ENCODE measurements at regions not wholly inside any gene's neighbourhood (a gene's known extent, or its start where the extent isn't known, plus 50 kb on each side); places are given as distances from the start of the nearest gene placed in this dataset.
"Not testable (repeated sequence)": the region's sequence is repeated elsewhere in the genome, so short reads cannot be mapped to it uniquely, and the experiment has no call there.

GRCh38 chr3:88747145-88747544 lies 360.3 kb upstream of the EPHA3 start:
- intact Hi-C loops (cut with micrococcal nuclease); H3K27ac Mint-ChIP-seq; H3K36me3 Mint-ChIP-seq (ENCODE audit: low read depth); H3K27me3 Mint-ChIP-seq (ENCODE audit: low read depth); H3K4me1 Mint-ChIP-seq (ENCODE audit: low read depth); H3K4me3 Mint-ChIP-seq (ENCODE audit: low read depth); DNase-seq (ENCODE audit: low spot score): not testable (repeated sequence)
- peaks cover 32% of the 10 kb centered on the region for H3K9me3 Mint-ChIP-seq

GRCh38 chr3:88758676-88759075 lies 348.7 kb upstream of the EPHA3 start:
- intact Hi-C loops (cut with micrococcal nuclease): no loop called here
- no peaks in the 10 kb centered on the region for H3K36me3 Mint-ChIP-seq (ENCODE audit: low read depth)
- H3K27ac Mint-ChIP-seq: no peak overlapping the region
- DNase-seq (ENCODE audit: low spot score): no peak
- no peak overlapping the region for H3K4me3 Mint-ChIP-seq (ENCODE audit: low read depth)
- H3K27me3 Mint-ChIP-seq (ENCODE audit: low read depth): no peaks in the 10 kb centered on the region
- H3K9me3 Mint-ChIP-seq: peaks cover 29% of the 10 kb centered on the region
- H3K4me1 Mint-ChIP-seq (ENCODE audit: low read depth): no peaks in the 10 kb centered on the region

- DNase-seq (ENCODE audit: low spot score): no peak
- peaks cover 39% of the 10 kb centered on the region for H3K9me3 Mint-ChIP-seq
- no peaks in the 10 kb centered on the region for H3K4me1 Mint-ChIP-seq (ENCODE audit: low read depth)
- no peaks in the 10 kb centered on the region for H3K36me3 Mint-ChIP-seq (ENCODE audit: low read depth)
- H3K27me3 Mint-ChIP-seq (ENCODE audit: low read depth): no peaks in the 10 kb centered on the region
- no peak overlapping the region for H3K27ac Mint-ChIP-seq
- no peak overlapping the region for H3K4me3 Mint-ChIP-seq (ENCODE audit: low read depth)
- intact Hi-C loops (cut with micrococcal nuclease): no loop called here
These were observed 339.7 kb upstream of the EPHA3 start for GRCh38 chr3:88767746-88768145.

GRCh38 chr3:88773766-88774165 lies 333.7 kb upstream of the EPHA3 start:
- no peak for DNase-seq (ENCODE audit: low spot score)
- H3K27me3 Mint-ChIP-seq (ENCODE audit: low read depth): no peaks in the 10 kb centered on the region
- H3K36me3 Mint-ChIP-seq (ENCODE audit: low read depth): no peaks in the 10 kb centered on the region
- peaks cover 34% of the 10 kb centered on the region for H3K9me3 Mint-ChIP-seq
- no peak overlapping the region for H3K4me3 Mint-ChIP-seq (ENCODE audit: low read depth)
- H3K27ac Mint-ChIP-seq: no peak overlapping the region
- no peaks in the 10 kb centered on the region for H3K4me1 Mint-ChIP-seq (ENCODE audit: low read depth)
- intact Hi-C loops (cut with micrococcal nuclease): no loop called here

GRCh38 chr3:88775026-88775690 lies 332.3 kb upstream of the EPHA3 start:
- no peaks in the 10 kb centered on the region for H3K36me3 Mint-ChIP-seq (ENCODE audit: low read depth)
- intact Hi-C loops (cut with micrococcal nuclease): no loop called here
- H3K4me3 Mint-ChIP-seq (ENCODE audit: low read depth): no peak overlapping the region
- H3K9me3 Mint-ChIP-seq: peaks cover 23% of the 10 kb centered on the region
- no peaks in the 10 kb centered on the region for H3K4me1 Mint-ChIP-seq (ENCODE audit: low read depth)
- no peak overlapping the region for H3K27ac Mint-ChIP-seq
- no peak for DNase-seq (ENCODE audit: low spot score)
- H3K27me3 Mint-ChIP-seq (ENCODE audit: low read depth): no peaks in the 10 kb centered on the region

GRCh38 chr3:88779482-88779881 lies 327.9 kb upstream of the EPHA3 start:
- H3K27me3 Mint-ChIP-seq (ENCODE audit: low read depth): no peaks in the 10 kb centered on the region
- no peaks in the 10 kb centered on the region for H3K4me1 Mint-ChIP-seq (ENCODE audit: low read depth)
- no peak for DNase-seq (ENCODE audit: low spot score)
- peaks cover 32% of the 10 kb centered on the region for H3K9me3 Mint-ChIP-seq
- intact Hi-C loops (cut with micrococcal nuclease): no loop called here
- no peak overlapping the region for H3K27ac Mint-ChIP-seq
- H3K36me3 Mint-ChIP-seq (ENCODE audit: low read depth): no peaks in the 10 kb centered on the region
- H3K4me3 Mint-ChIP-seq (ENCODE audit: low read depth): no peak overlapping the region

GRCh38 chr3:88784925-88785324 lies 322.5 kb upstream of the EPHA3 start:
- DNase-seq (ENCODE audit: low spot score): no peak
- H3K4me3 Mint-ChIP-seq (ENCODE audit: low read depth): no peak overlapping the region
- intact Hi-C loops (cut with micrococcal nuclease): no loop called here

GRCh38 chr3:88785841-88786240 lies 321.6 kb upstream of the EPHA3 start:
- Mint-ChIP-seq H3K27ac (no peak overlapping the region), H3K27me3 (ENCODE audit: low read depth) (no peaks in the 10 kb centered on the region)
- intact Hi-C loops (cut with micrococcal nuclease): no loop called here

More at GRCh38 chr3:88784925-88785324, 322.5 kb upstream of the EPHA3 start:
- no peaks in the 10 kb centered on the region for H3K4me1 Mint-ChIP-seq (ENCODE audit: low read depth)
- H3K9me3 Mint-ChIP-seq: peaks cover 18% of the 10 kb centered on the region
- no peaks in the 10 kb centered on the region for H3K27me3 Mint-ChIP-seq (ENCODE audit: low read depth)
- H3K36me3 Mint-ChIP-seq (ENCODE audit: low read depth): no peaks in the 10 kb centered on the region
- no peak overlapping the region for H3K27ac Mint-ChIP-seq

GRCh38 chr3:88795503-88795902 lies 311.9 kb upstream of the EPHA3 start:
- H3K4me1 Mint-ChIP-seq (ENCODE audit: low read depth): no peaks in the 10 kb centered on the region
- no peak overlapping the region for H3K4me3 Mint-ChIP-seq (ENCODE audit: low read depth)
- peaks cover 56% of the 10 kb centered on the region for H3K9me3 Mint-ChIP-seq
- no peak for DNase-seq (ENCODE audit: low spot score)
- H3K27me3 Mint-ChIP-seq (ENCODE audit: low read depth): no peaks in the 10 kb centered on the region
- intact Hi-C loops (cut with micrococcal nuclease): no loop called here
- no peaks in the 10 kb centered on the region for H3K36me3 Mint-ChIP-seq (ENCODE audit: low read depth)
- no peak overlapping the region for H3K27ac Mint-ChIP-seq

More at GRCh38 chr3:88785841-88786240, 321.6 kb upstream of the EPHA3 start:
- Mint-ChIP-seq H3K36me3 (ENCODE audit: low read depth) (no peaks in the 10 kb centered on the region), H3K4me1 (ENCODE audit: low read depth) (no peaks in the 10 kb centered on the region), H3K4me3 (ENCODE audit: low read depth) (no peak overlapping the region), H3K9me3 (peaks cover 18% of the 10 kb centered on the region)
- no peak for DNase-seq (ENCODE audit: low spot score)

GRCh38 chr3:88807491-88808105 lies 299.8 kb upstream of the EPHA3 start:
- DNase-seq (ENCODE audit: low spot score): no peak
- H3K4me3 Mint-ChIP-seq (ENCODE audit: low read depth): no peak overlapping the region
- intact Hi-C loops (cut with micrococcal nuclease): no loop called here
- H3K4me1 Mint-ChIP-seq (ENCODE audit: low read depth): no peaks in the 10 kb centered on the region
- no peak overlapping the region for H3K27ac Mint-ChIP-seq
- H3K9me3 Mint-ChIP-seq: peaks cover 12% of the 10 kb centered on the region
- H3K36me3 Mint-ChIP-seq (ENCODE audit: low read depth): no peaks in the 10 kb centered on the region
- H3K27me3 Mint-ChIP-seq (ENCODE audit: low read depth): no peaks in the 10 kb centered on the region

GRCh38 chr3:88809993-88810392 lies 297.4 kb upstream of the EPHA3 start:
- intact Hi-C loops (cut with micrococcal nuclease): no loop called here
- Mint-ChIP-seq H3K4me1 (ENCODE audit: low read depth) (no peaks in the 10 kb centered on the region), H3K36me3 (ENCODE audit: low read depth) (no peaks in the 10 kb centered on the region), H3K4me3 (ENCODE audit: low read depth) (no peak overlapping the region), H3K27ac (no peak overlapping the region), H3K27me3 (ENCODE audit: low read depth) (no peaks in the 10 kb centered on the region), H3K9me3 (peaks cover 12% of the 10 kb centered on the region)
- DNase-seq (ENCODE audit: low spot score): no peak

GRCh38 chr3:88810455-88810854 lies 297.0 kb upstream of the EPHA3 start:
- intact Hi-C loops (cut with micrococcal nuclease): no loop called here
- Mint-ChIP-seq H3K4me3 (ENCODE audit: low read depth) (no peak overlapping the region), H3K4me1 (ENCODE audit: low read depth) (no peaks in the 10 kb centered on the region), H3K27me3 (ENCODE audit: low read depth) (no peaks in the 10 kb centered on the region), H3K9me3 (peaks cover 12% of the 10 kb centered on the region), H3K27ac (no peak overlapping the region), H3K36me3 (ENCODE audit: low read depth) (no peaks in the 10 kb centered on the region)
- no peak for DNase-seq (ENCODE audit: low spot score)

GRCh38 chr3:88811096-88811495 lies 296.3 kb upstream of the EPHA3 start:
- no peak overlapping the region for H3K27ac Mint-ChIP-seq
- intact Hi-C loops (cut with micrococcal nuclease): no loop called here
- DNase-seq (ENCODE audit: low spot score): no peak
- H3K9me3 Mint-ChIP-seq: peaks cover 12% of the 10 kb centered on the region
- no peaks in the 10 kb centered on the region for H3K27me3 Mint-ChIP-seq (ENCODE audit: low read depth)
- no peaks in the 10 kb centered on the region for H3K4me1 Mint-ChIP-seq (ENCODE audit: low read depth)
- H3K4me3 Mint-ChIP-seq (ENCODE audit: low read depth): no peak overlapping the region
- H3K36me3 Mint-ChIP-seq (ENCODE audit: low read depth): no peaks in the 10 kb centered on the region

Data from activated T-helper 2 cell treated with anti-CD3 and anti-CD28 coated beads, Interferon-gamma antibody, Interleukin-2, Interleukin-4, amounts not matched to agents 10 μg/mL and 5 μg/mL and 100 μg/mL, durations not matched to agents 14 hours and 24 hours and 36 hours (primary cell).